ENCODE measurements at regions not wholly inside any gene's neighbourhood (a gene's known extent, or its start where the extent isn't known, plus 50 kb on each side); places are given as distances from the start of the nearest gene placed in this dataset.

DNA sequence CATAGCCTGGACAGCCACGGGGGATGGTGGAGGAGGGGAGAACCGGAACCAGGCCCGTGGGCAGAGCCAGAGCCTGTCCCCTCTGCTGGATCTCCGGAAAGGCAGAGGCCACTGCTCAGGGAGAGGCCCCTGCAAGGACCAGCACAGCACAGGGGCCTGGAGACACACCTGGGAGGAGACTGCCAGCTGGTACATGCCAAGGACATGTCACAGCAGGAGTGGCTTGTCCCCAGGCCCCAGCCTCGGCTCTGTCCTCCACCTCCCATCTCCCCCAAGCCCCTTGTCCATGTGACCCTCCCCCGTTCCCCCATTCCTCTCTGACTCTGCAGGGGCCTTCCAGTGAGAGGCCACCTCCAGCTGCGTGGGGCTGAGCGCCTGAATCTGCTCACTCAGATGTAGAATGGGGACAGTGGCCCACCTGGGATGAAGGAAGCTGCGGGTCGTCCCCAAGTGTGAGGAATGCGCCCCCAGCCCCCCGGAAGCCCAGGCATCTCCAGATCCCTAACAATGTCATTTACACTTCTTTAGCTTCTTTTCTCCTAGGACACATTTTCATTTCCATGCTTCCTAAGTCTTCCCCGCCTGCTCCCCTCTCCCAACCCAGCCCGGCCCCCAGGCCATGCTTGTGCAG, 349.6 kb upstream of the IRX2 start:
- H3K9me3 ChIP-seq: no peaks in the 10 kb centered on the region
- H3K27ac ChIP-seq: no peak overlapping the region
- no peak for TF ChIP-seq CTCF (IDR thresholded peaks at IDR 0.05)
- H3K4me1 ChIP-seq: no peaks in the 10 kb centered on the region
- H3K27me3 ChIP-seq: no peaks in the 10 kb centered on the region
- no peak overlapping the region for H3K4me3 ChIP-seq
- H3K36me3 ChIP-seq: no peaks in the 10 kb centered on the region
- intact Hi-C loops (cut with DNase I; ENCODE audit: low total_unique reads): no loop called here
- DNase-seq: no peak

DNA sequence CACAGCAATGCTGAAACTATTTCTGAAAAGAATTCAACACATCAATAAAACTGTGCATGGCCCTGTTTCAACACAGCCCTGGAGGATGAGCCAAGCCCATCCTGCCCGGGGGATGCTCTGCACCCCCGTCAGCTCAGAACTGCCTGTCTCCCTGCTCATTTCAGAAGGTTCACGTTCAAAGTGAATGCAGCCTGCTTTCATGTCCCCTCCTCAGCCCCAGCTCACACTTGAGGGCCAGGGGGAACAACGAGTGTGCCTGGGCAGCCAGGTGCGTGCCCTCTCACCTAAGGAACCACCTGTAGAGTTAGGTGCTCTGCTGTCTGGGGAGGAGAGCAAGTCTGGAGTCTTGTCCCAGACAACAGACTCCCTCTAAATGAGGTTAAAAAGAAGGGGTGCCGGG, 348.5 kb upstream of the IRX2 start:
- Histone ChIP-seq H3K27ac (no peak overlapping the region), H3K4me1 (no peaks in the 10 kb centered on the region), H3K9me3 (no peaks in the 10 kb centered on the region), H3K36me3 (no peaks in the 10 kb centered on the region), H3K27me3 (no peaks in the 10 kb centered on the region), H3K4me3 (no peak overlapping the region)
- DNase-seq: no peak
- intact Hi-C loops (cut with DNase I; ENCODE audit: low total_unique reads): no loop called here
- TF ChIP-seq CTCF (IDR thresholded peaks at IDR 0.05) (no peak), POLR2A (IDR thresholded peaks at IDR 0.05) (no peak)

DNA sequence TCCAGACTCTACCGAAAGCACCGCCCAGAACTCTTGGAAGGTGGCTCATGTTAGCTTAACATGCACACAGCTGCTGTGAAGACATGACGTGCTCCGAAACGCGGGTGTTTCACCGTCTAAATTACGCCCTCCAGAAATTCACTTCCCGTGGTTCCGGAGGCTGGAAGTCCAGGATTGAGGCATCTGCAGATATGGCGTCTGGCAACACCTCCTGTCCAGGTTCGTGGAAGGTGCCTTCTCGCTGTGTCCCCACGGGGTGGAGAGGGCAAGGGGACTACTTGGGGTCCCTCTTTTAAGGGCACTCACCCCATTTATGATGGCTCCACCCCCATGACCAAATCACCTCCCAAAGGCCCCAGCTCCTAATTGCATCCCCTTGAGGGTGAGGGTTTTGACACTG, 348.0 kb upstream of the IRX2 start:
- no peaks in the 10 kb centered on the region for H3K27me3 ChIP-seq
- no peak overlapping the region for H3K4me3 ChIP-seq
- H3K36me3 ChIP-seq: no peaks in the 10 kb centered on the region
- H3K9me3 ChIP-seq: no peaks in the 10 kb centered on the region
- intact Hi-C loops (cut with DNase I; ENCODE audit: low total_unique reads): no loop called here
- DNase-seq: no peak
- TF ChIP-seq POLR2A (IDR thresholded peaks at IDR 0.05) (no peak), CTCF (IDR thresholded peaks at IDR 0.05) (no peak)
- H3K4me1 ChIP-seq: no peaks in the 10 kb centered on the region
- no peak overlapping the region for H3K27ac ChIP-seq

GRCh38 chr5:3098821-3099220, 347.3 kb upstream of the IRX2 start:
- Histone ChIP-seq H3K4me1 (no peaks in the 10 kb centered on the region), H3K4me3 (no peak overlapping the region), H3K27me3 (no peaks in the 10 kb centered on the region), H3K27ac (no peak overlapping the region), H3K9me3 (no peaks in the 10 kb centered on the region), H3K36me3 (no peaks in the 10 kb centered on the region)
- intact Hi-C loops (cut with DNase I; ENCODE audit: low total_unique reads): no loop called here
- TF ChIP-seq POLR2A (IDR thresholded peaks at IDR 0.05) (no peak), CTCF (IDR thresholded peaks at IDR 0.05) (no peak)
- DNase-seq: no peak

DNA sequence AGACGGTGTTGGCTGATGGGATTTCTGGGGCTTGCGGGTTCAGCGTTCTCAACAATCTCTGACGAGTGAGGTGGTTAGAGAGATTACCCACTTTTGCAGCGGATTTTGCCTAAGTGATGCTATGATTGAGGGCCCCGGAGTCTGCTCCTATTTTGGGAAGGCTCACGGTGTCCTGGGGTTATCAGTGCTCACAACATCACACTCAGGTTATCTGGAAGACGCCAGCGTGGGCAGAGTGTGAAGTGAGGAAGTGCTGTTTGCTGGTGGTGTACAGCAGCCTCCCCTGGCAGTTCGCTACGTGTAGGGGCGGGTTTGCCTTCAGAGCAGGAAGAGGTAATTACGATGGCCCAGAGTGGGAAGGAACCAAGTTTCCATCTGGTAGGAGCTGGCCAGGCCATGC, 341.2 kb upstream of the IRX2 start:
- H3K27me3 ChIP-seq: no peaks in the 10 kb centered on the region
- intact Hi-C loops (cut with DNase I; ENCODE audit: low total_unique reads): no loop called here
- no peak for DNase-seq
- no peaks in the 10 kb centered on the region for H3K36me3 ChIP-seq
- no peak overlapping the region for H3K4me3 ChIP-seq
- H3K9me3 ChIP-seq: no peaks in the 10 kb centered on the region
- TF ChIP-seq POLR2A (IDR thresholded peaks at IDR 0.05) (no peak), CTCF (IDR thresholded peaks at IDR 0.05) (no peak)
- no peak overlapping the region for H3K27ac ChIP-seq
- H3K4me1 ChIP-seq: no peaks in the 10 kb centered on the region
